RPMI8226 (cell line): ENCODE measurements at regions not wholly inside any gene's neighbourhood (a gene's known extent, or its start where the extent isn't known, plus 50 kb on each side); places are given as distances from the start of the nearest gene placed in this dataset.
"Not testable (repeated sequence)": the region's sequence is repeated elsewhere in the genome, so short reads cannot be mapped to it uniquely, and the experiment has no call there.

ENCODE experiments used
- DNase-seq: peaks from one replicate; pipeline ENCODE4 v3.0.0-alpha.2; 2015

DNA sequence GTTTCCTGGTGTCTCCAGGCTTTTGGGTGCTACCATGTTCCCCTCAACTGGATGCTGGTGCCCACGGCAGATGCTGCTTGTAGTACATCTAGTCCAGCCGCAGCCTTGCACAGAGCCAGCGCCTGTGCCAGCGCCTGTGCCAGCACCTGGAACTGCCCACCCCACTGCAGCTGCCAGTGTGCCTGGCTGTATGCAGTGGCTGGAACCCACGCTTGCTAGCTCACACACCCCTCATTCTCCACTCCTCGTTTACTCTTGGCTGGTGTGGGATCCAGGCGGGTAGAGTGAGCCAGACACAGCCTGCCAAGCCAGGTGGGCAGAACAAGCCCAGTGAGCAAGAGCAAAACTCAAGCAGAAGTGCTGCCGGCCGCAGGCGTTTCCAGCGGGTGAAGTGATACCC lies 428.6 kb downstream of the SLITRK1 start:
- no peak for DNase-seq

DNA sequence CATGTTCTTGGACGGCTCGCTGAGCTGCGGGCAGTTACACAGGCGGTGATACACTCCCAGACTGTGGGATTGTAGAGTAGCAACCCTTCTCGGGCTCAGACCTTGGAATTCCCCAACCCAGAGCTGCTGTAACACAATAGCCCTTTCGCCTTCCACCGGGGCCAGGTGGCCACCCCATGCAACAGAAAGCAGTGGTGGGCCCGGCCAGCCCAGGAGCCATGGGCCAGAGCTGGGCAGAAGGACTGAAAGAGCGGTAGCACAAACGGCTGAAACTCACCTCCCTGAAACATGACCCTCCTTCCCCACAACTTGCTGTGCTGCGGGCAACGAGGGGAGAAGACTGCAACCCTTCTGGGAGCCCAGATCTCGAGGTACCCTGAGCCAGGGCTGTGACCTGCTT lies 429.0 kb downstream of the SLITRK1 start:
- no peak for DNase-seq

DNA sequence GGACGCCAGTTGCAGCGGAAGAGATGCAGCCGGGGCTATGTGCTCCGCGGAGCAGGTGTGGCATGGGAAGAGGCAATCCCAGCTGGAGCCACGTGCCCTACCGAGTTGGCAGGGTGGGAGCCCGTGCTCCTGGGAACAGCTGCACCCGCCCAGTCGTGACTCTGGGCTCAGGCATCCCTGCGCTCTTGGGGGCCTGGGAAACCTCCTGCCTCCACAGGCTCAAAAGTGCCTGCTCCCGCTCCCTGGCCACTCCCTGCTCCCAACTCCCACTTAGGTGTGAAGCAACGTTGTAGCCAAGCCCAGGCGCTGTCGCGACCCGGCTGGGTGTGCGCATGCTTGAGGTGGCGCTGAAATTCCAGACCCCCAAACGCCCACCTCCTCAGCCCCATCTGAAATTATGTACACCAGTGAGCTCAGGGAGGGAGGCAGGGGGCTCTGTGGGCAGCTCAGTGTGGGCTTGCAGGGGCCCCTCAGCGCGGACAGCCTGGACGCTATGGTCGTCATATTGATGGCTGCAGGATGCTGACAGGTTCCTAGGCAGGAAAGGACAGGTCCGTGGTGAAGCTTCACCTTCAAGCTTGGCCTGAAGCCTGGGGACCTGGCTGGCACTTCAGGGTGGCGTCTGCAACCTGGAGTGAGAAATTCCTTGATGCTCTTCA lies 429.9 kb downstream of the SLITRK1 start:
- DNase-seq = no peak

DNA sequence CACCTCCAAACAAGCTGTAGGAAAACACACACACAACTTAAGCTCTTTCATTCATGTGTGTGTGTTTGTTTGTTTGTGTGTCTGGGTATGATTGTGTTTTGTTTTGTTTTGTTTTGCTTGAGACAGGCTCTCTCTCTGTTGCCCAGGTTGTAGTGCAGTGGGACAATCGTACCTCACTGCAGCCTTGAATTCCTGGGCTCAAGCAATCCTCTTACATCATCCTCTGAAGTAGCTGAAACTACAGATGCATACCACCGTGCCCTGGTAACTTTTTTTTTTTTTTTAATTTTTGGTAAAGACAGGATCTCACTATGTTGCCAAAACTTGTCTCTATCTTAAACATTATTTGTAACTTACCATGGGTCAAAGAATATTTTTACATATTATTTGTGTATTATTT lies 431.7 kb downstream of the SLITRK1 start:
- DNase-seq = no peak

DNA sequence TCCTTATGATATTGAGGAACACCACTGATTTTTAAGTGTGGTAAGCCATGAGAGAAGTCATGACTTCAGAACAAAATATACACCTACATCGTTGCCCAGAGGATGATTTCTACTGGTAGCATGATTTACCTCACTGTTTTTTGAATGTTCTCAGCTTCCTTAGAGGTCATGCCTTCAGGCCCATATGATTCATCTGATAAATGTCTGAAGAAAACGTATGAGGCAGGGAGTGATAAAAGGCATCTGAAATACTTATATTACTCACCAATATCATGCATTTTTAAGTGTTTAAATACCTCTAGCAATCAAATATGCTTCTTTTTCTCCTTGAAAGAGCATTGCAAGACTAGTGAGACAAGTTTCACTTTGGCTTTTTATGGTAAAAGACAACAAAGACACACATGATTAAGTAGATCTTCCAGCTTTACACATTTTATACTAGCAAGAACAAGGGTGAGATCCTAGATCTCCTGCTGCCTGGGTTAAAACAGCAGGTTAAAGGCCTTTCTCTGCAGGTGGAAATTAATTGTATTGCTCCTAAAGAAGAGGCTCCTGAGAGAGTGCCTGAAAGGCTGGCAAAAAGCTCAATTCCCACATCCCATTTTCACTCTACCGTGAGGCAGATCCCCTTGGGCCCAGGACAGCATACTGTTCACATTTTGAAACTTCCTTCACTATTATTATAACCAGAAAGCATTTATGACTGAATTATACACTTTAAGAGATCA lies 432.4 kb downstream of the SLITRK1 start:
- no peak for DNase-seq

DNA sequence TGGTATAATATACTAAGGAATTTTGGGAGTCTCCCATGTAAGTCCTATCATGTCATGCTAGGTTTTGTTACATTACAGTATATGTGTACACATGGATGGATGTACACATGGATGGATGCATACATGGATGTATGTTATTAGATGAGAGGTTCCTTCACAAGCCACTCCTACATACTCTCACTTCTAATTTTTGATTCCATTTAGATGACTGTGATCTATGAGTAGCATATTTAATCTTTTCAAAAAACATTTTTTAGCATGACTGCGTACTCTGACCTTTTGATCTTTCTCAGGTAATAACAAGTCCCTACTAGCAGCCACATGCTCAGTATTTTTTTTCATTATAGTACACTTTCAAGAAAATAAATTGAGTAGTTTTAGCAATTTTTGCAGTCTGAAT lies 441.8 kb downstream of the SLITRK1 start:
- no peak for DNase-seq

DNA sequence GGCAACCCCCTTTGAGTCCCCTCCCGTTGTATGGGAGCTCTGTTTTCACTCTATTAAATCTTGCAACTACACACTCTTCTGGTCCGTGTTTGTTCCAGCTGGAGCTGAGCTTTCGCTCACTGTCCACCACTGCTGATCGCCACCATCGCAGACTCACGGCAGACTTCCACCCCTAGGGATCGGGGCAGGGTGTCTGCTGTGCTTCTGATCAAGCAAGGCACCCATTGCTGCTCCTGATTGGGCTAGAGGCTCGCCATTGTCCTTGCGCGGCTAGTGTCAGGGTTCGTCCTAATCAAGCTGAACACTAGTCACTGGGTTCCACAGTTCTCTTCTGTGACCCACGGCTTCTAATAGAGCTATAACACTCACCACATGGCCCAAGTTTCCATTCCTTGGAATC lies 442.8 kb downstream of the SLITRK1 start:
- not testable (repeated sequence) for DNase-seq

DNA sequence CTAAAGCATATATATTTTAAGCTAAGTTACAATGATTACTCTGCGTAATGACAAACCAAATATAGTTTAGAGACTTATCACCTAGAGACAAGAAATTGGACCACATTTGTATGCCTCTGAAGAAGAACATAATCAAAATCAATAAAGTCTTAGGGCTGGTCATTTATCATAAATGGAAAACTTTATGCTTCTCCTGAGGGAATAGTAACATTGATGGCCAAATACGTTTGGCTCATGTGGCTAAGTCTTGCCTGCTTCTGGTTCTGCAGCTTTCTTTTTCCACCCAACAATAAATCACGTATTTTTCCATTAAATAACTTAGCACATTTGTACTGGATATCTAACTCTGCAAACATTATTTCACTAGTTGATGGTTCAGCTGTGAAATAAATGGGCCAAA lies 458.4 kb downstream of the SLITRK1 start:
- DNase-seq = no peak

DNA sequence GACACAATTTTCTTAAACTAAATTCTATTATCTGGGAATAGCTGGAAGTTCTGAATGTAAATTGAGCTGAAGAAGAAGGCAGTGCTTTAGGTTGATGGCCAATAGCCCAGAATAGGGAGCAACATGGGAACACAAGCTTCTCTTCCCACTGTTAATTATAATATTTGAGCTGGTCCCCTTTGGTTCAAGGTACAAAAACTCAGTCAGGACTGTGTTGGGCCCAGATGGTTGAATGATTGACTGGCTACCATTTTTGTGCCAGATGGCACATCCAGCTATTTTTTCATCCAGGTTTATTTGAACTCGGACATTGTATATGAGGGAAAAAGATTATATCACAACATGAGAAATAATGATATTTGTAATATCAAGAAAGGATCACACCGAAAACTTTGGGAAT lies 458.9 kb downstream of the SLITRK1 start:
- no peak for DNase-seq

DNA sequence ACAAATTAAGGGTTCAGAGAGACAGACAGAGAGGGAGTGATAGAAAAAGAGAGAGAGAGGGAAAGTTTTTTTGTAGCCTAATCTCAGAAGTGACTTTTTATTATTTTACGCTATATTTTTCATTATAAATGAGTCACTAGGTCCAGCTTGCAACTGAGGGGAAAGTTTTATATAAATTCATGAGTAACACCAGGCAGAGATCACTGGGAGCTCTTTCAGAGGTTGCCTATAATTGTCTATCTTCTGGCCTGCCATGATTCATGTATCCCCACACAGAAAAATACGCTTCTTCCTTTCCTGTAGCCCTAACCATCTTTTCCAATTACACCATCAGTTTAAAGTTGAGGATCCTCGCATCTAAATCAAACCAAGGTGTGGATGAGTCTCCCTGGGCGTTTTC lies 467.9 kb downstream of the SLITRK1 start:
- DNase-seq = no peak

DNA sequence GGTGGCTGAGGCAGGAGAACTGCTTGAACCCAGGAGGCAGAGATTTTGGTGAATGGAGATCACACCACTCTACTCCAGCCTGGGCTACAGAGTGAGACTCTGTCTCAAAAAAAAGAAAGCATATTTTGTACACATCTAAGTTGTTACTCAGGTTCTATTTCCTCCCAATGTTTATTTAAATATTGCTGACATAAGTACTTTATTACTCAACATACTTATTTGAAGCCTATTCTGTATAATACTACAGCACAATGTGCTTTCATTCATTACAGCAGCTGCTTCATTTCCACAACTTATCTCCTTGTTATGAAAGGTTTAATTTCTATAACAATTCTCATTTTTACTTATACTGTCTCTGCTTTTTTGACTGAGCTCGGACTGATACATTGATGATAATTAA lies 495.7 kb downstream of the SLITRK1 start:
- no peak for DNase-seq

DNA sequence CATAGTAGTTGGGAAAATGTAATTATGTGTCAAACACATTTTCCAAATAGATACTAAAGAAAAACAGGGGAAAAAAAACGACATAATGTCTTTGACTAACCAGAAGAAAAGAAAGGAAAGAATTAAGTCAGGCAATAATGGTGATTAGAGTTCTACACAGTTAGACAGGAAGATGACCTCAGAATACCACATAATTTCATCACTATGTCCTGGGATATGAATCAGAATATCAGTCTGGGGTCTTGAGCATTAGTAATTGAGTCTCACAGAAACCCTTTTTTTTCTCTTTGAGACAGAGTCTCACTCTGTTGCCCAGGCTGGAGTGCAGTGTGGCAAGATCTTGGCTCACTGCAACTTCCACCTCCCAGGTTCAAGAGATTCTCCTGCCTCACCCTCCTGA lies 503.4 kb downstream of the SLITRK1 start:
- DNase-seq = no peak

DNA sequence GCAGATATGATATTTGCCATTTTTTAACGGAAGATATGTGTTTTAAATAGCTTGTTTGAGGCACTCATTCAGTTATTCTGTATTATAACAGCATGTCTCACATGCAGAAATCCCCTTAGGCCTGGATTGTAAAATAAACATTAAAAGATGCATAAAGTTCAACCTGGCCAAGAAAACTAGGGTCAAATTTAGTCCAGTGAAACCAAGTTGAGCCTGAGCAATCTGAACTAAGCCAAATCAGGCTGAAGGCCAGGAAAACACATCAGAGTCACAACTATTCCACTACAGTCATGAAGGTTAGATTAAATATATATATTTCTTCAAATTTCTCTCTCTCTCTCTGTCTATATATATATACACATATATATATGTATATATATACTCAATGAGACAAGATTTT lies 504.8 kb downstream of the SLITRK1 start:
- no peak for DNase-seq

DNA sequence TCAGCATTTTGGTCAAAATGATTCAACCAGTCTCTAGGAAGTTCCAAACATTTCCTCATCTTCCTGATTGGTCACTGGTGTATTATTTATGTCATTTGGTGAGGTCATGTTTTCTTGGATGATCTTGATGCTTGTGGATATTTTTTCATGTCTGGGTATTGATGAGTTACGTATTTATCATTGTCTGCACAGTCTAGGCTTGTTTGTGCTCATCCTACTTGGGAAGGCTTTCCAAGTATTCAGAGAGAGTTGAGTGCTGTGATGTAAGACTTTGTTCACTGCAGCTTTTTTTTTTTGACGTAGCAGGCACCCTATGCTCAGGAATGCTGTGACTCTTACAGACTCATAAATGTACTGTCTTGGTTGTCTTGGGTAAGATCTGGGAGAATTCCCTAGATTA lies 509.5 kb downstream of the SLITRK1 start:
- DNase-seq = no peak

DNA sequence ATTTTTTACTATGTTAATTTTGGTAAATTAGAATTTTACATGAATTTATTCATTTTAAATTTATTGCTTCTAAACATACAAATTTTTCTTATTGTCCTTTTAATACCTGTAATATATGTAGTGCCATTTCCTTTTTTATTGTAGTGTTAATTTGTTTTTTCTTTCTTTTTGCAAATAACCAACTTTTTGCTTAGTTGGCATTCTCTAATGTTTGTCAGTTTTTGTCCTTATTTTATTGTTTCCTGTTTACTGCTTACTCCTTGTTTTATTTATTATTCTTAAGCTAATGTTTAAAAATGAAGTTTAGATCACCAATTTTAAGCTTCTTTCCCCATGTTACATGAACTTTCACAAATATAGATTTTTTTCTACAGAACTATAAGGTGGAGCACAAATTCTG lies 516.6 kb downstream of the SLITRK1 start:
- no peak for DNase-seq

DNA sequence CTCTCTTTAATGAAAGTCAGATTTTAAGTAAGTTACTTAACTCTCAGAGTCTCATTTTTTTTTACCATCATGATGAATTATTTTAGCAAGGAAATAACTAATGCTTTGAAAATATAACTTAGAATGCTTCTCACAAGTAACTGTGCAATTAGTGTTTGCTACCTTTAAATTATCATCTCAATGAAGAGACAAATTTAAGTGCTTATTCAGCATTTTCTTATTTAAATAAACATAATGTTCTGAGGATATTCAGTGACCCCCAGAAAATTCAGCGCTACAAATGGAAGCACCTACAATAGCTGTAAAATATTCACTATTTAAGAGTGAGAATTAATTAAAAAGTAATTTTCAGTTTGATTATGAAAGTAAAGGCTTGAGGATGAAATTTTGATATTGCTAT lies 527.2 kb downstream of the SLITRK1 start:
- DNase-seq = no peak

DNA sequence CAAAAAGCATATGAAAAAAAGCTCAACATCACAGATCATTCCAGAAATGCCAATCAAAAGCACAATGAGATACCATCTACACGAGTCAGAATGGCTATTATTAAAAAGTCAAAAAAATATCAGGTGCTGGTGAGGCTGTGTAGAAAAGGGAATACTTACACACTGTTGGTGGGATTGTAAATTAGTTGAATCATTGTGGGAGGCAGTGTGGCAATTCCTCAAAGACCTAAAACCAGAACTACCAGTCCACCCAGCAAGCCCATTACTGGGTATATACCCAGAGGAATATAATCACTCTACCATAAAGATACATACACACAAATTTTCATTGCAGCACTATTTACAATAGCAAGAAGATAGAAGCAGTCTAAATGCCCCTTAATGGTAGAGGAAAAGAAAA lies 529.9 kb downstream of the SLITRK1 start:
- DNase-seq = no peak

DNA sequence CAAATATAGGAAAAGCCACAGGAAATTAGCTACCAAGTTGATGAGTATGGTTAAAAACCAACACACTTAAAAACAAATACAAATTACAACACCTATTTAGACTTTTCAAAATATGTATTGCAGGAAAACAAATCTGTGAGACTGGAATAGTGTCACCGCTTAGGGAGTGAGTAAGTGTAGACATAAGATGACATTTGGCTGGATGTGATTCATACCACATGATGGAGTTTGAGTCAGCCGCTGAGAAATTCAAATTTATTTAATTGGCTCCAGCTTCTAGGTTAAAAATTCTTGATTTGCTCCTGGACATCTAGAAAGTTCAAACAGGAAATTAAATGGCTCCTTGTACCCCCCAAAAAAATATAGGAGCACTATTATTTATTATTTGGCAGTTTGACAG lies 531.7 kb downstream of the SLITRK1 start:
- DNase-seq = no peak

DNA sequence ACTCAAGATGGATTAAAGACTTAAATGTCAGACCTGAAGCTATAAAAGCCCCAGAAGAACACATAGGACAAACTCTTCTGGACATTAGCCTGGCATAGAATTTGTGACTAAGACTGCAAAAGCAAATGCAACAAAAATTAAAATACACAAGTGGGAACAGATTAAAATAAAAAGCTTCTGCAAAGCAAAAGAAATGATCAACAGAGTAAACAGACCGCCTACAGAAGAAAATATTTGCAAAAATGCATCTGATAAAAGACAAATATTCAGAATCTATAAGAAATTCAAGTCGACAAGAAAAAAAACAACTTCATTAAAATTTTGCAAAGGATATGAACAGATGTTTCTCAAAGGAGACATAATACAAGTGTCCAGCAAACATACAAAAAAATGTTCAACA lies 537.8 kb downstream of the SLITRK1 start:
- no peak for DNase-seq

DNA sequence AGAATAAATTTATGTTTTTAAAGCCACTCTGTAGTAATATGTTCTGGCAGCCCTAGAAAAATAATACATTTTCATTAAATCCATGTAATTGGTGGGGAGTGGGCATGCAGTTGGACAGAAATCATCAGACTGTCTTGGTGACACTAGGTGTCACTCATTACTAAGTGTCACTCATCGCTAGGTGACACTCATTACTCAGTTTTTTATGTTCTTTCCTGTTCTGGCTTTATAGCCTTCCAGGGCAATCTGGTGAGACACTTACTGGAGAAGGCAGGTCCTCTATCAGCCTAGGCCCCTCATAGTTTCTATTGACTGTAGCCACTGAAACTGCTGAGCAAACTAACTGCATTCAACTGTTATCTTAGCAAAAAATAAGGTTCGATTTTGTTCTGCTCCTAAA lies 542.1 kb downstream of the SLITRK1 start:
- no peak for DNase-seq

DNA sequence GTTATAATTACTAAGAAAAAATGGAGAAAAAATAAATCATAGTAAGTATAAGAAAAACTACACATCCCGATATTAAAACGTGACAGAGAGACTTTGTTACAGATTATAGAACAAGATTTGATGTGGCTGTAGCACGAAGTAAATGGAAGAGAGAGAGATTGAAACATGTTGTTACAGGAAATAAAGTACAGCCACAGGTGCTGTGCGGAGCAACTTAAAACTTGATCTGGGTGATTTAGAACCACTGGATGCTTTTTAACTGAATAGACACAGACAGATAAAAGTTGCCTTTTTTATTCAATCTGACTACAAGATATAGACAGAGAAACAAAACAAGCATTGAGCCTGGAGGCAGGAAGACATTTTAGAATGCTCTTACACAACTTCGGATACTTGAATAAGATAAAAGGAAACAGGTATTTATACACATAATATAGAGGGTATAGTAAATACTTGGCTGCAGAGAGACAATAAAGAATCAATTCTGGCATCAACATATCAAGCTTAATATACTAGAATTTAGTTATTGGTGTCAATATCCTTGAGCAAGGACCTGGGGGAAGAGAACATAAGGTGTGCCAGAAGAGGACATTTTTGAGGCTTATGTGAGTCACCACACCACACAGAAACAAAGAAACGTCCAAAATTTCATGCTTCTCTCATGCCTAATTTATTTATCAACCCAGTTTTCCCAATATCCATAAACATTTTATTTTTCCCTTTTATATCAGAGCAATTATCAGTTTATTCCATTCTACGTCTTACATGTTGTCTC lies 548.5 kb downstream of the SLITRK1 start:
- DNase-seq = no peak

DNA sequence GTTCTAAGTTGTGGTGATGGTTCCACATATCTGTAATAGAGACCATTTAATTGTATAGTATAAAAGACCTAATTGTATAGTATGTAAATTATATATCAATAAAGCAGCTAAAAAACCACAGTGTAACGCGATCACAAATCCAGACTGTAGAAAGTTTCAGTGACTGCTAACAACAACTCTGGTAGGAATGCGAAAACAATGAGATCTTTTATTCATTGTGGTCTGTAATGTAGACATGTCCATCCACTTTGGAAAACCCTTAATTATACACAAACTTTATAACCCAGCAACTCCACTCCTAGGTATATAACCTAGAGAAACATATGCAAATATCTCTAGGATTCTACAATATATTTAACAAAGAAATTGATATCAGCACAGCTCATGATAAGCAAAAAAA lies 549.5 kb downstream of the SLITRK1 start:
- no peak for DNase-seq

DNA sequence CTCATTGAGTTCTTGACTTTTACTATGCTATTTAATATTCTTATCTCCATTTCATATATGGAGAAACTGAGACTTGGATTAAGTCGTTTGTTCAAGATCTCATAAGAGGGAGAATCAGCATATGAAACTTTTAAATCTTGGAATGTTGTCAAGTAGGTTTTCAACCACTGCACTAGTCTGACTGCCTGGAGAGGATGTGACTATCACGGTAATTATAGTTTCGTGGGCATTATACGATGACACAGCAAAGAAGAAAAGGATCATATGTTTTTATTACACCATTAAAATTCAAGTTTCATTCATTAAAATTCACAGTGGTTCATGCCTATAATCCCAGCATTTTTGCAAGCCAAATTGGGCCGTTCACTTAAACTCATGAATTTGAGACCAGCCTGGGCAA lies 555.2 kb downstream of the SLITRK1 start:
- DNase-seq = no peak

DNA sequence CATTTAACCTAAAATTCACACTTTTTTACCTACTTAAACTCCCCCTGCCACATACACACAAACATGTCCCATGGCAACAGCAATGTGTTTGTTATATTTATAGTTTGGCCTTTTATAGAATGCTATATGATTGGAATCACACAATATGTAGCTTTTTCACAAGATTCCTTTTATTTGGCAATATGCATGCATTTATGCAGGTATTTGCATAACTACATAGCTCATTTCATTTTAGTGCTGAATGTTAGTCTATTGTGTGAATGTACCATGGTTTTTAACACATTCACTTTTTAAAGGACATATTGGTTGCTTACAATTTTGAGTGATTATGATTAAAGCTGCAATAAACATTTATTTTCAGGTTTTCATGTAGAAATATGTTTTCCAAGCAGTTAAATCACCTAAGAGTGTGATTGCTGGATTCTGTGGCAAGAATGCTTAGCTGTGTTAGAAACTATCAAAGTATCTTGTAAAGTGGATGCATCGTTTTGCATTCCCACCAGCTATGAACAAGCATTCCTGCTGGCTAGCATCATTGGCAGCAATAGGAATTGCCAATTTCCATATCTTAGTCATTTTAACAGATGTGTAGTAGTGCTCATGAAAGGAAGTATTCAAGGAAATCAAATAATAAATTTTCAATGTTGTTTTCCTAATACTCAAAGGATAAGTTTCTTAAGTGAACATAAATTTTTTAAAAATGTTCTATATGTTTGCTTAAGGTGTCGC lies 557.0 kb downstream of the SLITRK1 start:
- no peak for DNase-seq
